T1000 (cell line): ENCODE measurements at regions not wholly inside any gene's neighbourhood (a gene's known extent, or its start where the extent isn't known, plus 50 kb on each side); places are given as distances from the start of the nearest gene placed in this dataset.

Experiments used
- DNase-seq: peaks from one replicate; lab custom pipeline; 2025; ENCODE audit warnings: mixed read lengths; lab: John Stamatoyannopoulos, UW

DNA sequence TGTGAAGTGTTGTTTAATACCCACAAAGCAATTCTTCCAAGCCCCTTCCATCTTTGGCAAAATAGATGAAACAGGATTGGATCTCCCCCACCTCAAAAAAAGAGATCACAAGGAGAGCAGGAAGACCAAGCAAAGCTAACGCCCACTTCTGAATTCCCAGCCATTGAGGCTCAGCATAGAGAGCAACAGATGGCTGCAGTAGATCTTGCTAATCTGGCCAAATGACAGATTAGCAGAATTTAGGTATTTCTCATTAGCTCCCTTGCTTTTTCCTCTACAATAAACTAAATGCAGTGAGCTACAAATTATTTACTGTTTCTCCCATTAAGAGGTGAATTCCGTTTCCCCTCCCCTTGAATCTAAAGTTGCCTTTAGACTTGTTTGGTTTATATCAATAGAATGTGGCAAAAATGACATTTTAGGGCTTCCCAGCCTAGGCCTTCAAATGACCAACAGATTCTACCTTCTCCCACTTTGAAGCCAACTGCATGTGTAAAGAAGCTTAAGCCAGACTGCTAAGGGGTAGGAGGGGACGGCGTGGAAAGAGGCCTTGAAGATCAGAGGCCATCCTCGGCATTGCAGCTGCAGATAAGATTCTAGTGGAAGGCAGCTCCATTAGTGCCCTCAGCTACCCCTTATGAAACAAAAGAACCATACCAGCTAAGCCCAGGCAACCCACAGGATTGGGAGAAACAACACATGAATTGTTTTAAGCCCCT is 56.8 kb upstream of the CPEB4 start:
- DNase-seq = no peak

- no peak for DNase-seq
Measured at GRCh38 chr5:173832386-173832785, 55.8 kb upstream of the CPEB4 start.

- DNase-seq = no peak
Measured at GRCh38 chr5:173833196-173833985, 54.8 kb upstream of the CPEB4 start.

DNA sequence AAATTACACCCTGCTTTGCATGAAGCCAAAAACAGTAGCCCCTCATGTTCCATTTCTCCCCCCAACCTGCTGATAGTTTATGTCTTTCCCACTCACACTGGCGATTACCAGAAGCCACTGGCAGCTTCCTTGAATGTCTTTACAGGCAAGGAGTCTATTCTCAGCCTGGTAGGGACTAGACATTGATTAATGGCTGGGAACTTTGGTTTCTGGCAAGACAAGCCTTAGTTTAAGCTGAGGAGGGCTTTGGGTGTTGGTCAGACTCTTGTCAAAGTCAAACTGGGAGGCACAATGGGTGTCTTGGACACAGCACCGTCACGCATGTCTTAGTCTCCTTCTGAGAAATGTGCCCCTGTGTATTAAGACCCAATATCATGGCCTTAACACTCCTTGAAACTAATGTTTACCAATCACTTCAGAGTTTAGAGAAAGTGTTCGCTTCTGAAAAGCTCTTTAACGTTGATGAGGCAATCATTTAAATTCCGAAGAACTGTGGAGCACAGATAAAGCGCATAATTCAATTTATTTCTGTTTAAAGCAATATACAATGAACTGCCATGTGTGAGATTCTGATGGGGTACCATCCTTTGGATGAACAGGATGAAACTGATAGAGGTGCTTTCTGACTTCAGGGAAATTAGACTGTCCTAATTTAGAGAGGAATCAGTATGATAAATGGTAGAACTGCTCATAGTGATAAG is 53.9 kb upstream of the CPEB4 start:
- DNase-seq = no peak

DNA sequence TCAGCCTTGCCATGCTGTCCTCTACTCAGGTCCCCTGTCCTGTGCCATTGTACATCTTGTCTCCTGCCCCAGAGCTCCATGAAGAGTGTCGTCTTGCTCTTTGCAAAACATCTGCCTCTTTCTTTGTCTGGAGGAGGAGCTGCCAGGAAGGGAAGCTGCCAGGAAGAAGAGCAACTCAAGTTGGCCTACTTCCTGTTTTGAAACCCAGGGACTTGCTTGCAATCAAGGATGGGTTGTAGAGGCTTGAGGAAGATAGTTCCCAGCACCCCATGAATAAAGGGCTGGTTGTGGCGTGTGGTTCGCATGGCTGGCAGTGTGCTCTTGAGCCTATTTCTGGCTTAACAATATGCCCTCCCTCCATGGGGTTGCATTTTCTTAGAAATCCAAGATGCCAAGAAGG is 53.0 kb upstream of the CPEB4 start:
- no peak for DNase-seq

DNA sequence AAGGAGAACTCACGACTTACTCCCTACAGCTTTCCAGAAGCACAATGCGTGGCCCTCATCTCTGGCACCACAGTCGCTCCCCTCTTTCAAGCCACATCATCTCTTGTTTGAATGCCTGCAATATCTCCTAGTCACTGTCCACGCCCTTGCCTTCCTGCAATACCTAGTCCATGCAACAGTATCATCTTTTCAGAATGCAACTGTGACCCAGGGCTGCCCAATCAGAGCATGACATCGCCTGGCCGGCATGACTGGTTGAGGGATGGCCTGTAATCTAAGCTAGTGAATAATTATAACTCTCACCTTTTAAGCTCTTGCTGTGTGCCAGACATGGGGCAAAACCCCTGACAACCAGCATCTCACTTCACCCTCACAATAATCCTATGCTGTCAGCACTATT is 52.5 kb upstream of the CPEB4 start:
- DNase-seq = no peak

GRCh38 chr5:173837654-173838053 is 50.5 kb upstream of the CPEB4 start:
- no peak for DNase-seq
